ENCODE measurements at regions not wholly inside any gene's neighbourhood (a gene's known extent, or its start where the extent isn't known, plus 50 kb on each side); places are given as distances from the start of the nearest gene placed in this dataset.

DNA sequence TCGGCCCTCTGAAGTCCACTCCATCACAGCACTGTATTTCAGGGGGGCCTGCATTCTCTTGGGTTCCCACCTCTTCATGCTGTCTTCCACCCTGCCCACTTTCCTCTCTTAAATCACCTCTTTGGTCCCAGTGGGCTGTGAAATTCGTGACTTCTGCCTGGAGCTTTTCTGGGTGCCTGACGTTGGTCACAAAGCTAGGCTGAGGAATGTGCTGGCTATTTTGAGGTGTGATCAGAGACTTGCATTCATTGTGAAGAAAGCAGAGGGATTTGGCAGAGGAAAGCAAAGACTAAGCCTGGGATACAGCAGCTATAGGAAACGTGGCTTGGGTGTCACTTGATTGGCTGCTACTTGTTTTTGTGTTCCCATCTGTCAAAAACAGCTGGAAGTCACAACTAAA, 202.5 kb downstream of the SATB1 start:
- no peak for DNase-seq (ENCODE audit: extremely low spot score)
- no peak for TF ChIP-seq BHLHE40 (IDR thresholded peaks at IDR 0.05; ENCODE audit: borderline replicate concordance)
- TF ChIP-seq ZNF384 (IDR thresholded peaks at IDR 0.05), result no peak
- TF ChIP-seq, protein P1, sequence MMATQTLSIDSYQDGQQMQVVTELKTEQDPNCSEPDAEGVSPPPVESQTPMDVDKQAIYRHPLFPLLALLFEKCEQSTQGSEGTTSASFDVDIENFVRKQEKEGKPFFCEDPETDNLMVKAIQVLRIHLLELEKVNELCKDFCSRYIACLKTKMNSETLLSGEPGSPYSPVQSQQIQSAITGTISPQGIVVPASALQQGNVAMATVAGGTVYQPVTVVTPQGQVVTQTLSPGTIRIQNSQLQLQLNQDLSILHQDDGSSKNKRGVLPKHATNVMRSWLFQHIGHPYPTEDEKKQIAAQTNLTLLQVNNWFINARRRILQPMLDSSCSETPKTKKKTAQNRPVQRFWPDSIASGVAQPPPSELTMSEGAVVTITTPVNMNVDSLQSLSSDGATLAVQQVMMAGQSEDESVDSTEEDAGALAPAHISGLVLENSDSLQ (IDR thresholded peaks at IDR 0.05), result no peak
- no peak for TF ChIP-seq HDGF (IDR thresholded peaks at IDR 0.05; ENCODE audit: borderline replicate concordance)
- no peak for TF ChIP-seq SP1 (IDR thresholded peaks at IDR 0.05)
- no peak for TF ChIP-seq FOXK2 (IDR thresholded peaks at IDR 0.05)
- TF ChIP-seq ARNT (IDR thresholded peaks at IDR 0.05), result no peak
- no peak for TF ChIP-seq LEF1 (IDR thresholded peaks at IDR 0.05; ENCODE audit: borderline replicate concordance)
- TF ChIP-seq TARDBP (IDR thresholded peaks at IDR 0.05), result no peak
- no peak for TF ChIP-seq CTBP1 (IDR thresholded peaks at IDR 0.05; ENCODE audit: borderline replicate concordance)
- no peak for TF ChIP-seq FOXA1 (IDR thresholded peaks at IDR 0.05)
- no peak for TF ChIP-seq L3MBTL2 (conservative IDR thresholded peaks at IDR 0.05)
- no peak for TF ChIP-seq NFRKB (IDR thresholded peaks at IDR 0.05)
- TF ChIP-seq SUZ12 (IDR thresholded peaks at IDR 0.05), result no peak
- no peak for TF ChIP-seq FOXM1 (IDR thresholded peaks at IDR 0.05; ENCODE audit: borderline replicate concordance)
- no peak for TF ChIP-seq ELF4 (IDR thresholded peaks at IDR 0.05)
- ChIA-PET POLR2A (no interaction called here), CTCF (no interaction called here)

DNA sequence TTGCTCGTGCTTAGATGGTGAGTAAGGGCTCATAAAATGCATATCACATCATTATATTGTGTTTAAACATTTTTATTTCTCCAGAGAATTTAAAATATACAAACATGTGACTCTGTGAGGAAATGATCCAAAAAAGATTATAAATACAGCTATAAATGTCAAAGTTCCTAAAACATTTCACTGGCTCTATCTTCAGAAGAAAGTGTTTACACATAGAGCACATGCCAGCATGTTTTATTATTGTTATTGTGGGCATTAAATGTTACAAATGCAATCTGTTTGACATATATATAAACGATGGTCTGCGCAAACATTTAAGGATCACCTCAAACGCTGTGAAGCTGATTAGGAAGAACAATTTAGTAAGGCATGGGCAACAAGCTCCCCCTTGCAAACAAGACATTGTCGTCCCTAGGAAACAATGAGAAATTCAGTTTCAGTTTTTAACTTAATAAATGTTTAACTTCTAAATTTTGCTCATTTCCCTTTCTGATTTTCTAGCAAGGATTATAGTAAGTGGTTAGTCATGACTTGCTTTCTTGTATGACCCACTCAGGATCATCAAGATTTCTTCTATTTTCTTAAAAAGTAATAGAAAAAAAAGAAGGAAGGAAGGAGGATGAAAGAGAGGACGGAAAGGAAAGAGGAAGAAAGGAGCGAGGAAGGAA, 207.5 kb downstream of the SATB1 start:
- ChIA-PET CTCF (no interaction called here), POLR2A (no interaction called here)
- DNase-seq (ENCODE audit: extremely low spot score), result no peak
- TF ChIP-seq TARDBP (IDR thresholded peaks at IDR 0.05) (no peak), ELF4 (IDR thresholded peaks at IDR 0.05) (no peak), HDGF (IDR thresholded peaks at IDR 0.05; ENCODE audit: borderline replicate concordance) (no peak), FOXM1 (IDR thresholded peaks at IDR 0.05; ENCODE audit: borderline replicate concordance) (no peak)

DNA sequence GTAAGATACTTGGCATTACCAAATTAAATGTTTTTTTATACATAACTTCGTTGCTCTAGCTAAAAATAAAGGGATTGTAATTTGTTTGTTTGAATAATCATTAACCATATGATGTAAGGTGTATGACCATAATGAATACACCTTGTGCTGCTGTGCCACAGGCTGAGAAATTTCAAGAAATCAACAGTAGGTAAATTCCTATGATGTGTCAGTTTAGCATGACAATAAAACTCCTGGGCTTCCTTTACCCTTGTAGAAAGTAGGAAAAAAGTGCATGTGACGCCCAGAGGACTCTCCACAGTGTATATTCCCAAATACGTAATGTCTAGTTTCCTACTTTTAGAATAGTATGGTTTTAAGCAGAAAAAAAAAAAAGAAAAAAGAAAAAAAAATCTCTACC, 208.1 kb downstream of the SATB1 start:
- ChIA-PET POLR2A (no interaction called here), CTCF (no interaction called here)
- no peak for DNase-seq (ENCODE audit: extremely low spot score)
- no peak for TF ChIP-seq ARNT (IDR thresholded peaks at IDR 0.05)
- no peak for TF ChIP-seq FOXA1 (IDR thresholded peaks at IDR 0.05)
- no peak for TF ChIP-seq ZNF384 (IDR thresholded peaks at IDR 0.05)
- TF ChIP-seq TARDBP (IDR thresholded peaks at IDR 0.05), result no peak

- ChIA-PET POLR2A (no interaction called here), CTCF (no interaction called here)
- TF ChIP-seq SP1 (IDR thresholded peaks at IDR 0.05), result no peak
- TF ChIP-seq, protein P1 (IDR thresholded peaks at IDR 0.05), result no peak
- no peak for DNase-seq (ENCODE audit: extremely low spot score)
Observed at GRCh38 chr3:18215639-18216038, 209.5 kb downstream of the SATB1 start.

DNA sequence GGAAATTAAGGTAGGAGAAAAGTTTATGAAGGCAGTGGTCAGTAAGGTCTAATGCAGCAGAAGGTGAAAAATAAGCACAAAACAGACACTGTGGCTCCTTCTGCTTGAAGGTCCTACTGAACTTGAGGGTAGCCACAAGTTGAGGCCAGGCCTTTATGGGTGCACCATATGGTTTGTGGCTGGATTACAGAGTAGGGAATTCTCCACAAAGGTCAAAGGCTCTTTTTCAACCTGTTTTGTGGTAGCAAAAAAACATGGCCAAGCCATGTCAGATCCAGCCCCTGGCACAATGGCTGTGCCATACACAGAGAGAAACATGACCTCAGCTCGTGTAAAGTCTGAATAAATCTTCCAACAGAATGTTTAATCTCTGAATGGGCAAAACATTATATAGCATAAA, 214.0 kb downstream of the SATB1 start:
- CTCF ChIA-PET, result no interaction called here
- POLR2A ChIA-PET, result no interaction called here
- TF ChIP-seq SUZ12 (IDR thresholded peaks at IDR 0.05) (no peak), FOXM1 (IDR thresholded peaks at IDR 0.05; ENCODE audit: borderline replicate concordance) (no peak), CTBP1 (IDR thresholded peaks at IDR 0.05; ENCODE audit: borderline replicate concordance) (no peak), L3MBTL2 (conservative IDR thresholded peaks at IDR 0.05) (no peak), NFRKB (IDR thresholded peaks at IDR 0.05) (no peak), SP1 (IDR thresholded peaks at IDR 0.05) (no peak), ELF4 (IDR thresholded peaks at IDR 0.05) (no peak), ZNF384 (IDR thresholded peaks at IDR 0.05) (no peak), FOXA1 (IDR thresholded peaks at IDR 0.05) (no peak), TARDBP (IDR thresholded peaks at IDR 0.05) (no peak), HDGF (IDR thresholded peaks at IDR 0.05; ENCODE audit: borderline replicate concordance) (no peak)
- TF ChIP-seq, protein P1 (IDR thresholded peaks at IDR 0.05), result no peak
- DNase-seq (ENCODE audit: extremely low spot score), result no peak

DNA sequence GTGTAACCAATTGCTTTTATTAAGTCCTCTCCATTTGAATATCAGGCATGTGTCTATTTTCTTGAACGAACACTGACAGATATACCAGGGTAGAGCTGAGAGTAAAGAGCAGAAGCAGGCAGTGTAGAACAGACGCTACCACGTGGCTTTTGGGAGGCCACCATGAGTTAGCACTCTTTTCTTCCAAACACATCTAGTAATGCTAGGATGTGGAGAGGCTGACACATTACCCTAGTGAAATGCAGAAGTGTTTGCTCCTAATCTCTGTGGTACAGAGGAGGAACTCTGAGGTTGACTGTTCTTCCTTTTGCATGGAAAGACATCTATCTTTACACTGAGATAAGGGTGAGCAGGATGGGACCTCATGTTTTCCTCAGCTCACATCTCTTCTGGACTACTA, 216.3 kb downstream of the SATB1 start:
- ChIA-PET POLR2A (no interaction called here), CTCF (no interaction called here)
- TF ChIP-seq L3MBTL2 (conservative IDR thresholded peaks at IDR 0.05) (no peak), FOXK2 (IDR thresholded peaks at IDR 0.05) (no peak), ELF4 (IDR thresholded peaks at IDR 0.05) (no peak), LEF1 (IDR thresholded peaks at IDR 0.05; ENCODE audit: borderline replicate concordance) (no peak), CTBP1 (IDR thresholded peaks at IDR 0.05; ENCODE audit: borderline replicate concordance) (no peak)
- TF ChIP-seq, protein P1 (IDR thresholded peaks at IDR 0.05), result no peak
- DNase-seq (ENCODE audit: extremely low spot score), result no peak

- ChIA-PET CTCF (no interaction called here), POLR2A (no interaction called here)
- TF ChIP-seq BHLHE40 (IDR thresholded peaks at IDR 0.05; ENCODE audit: borderline replicate concordance) (no peak), L3MBTL2 (conservative IDR thresholded peaks at IDR 0.05) (no peak), FOXA1 (IDR thresholded peaks at IDR 0.05) (no peak), ARNT (IDR thresholded peaks at IDR 0.05) (no peak), ELF4 (IDR thresholded peaks at IDR 0.05) (no peak)
- TF ChIP-seq, protein P1 (IDR thresholded peaks at IDR 0.05), result no peak
- DNase-seq (ENCODE audit: extremely low spot score), result no peak
Observed at GRCh38 chr3:18208091-18208490, 217.0 kb downstream of the SATB1 start.

Data from HEK293T (cell line).